Endodermal cell (in vitro differentiated cells): ENCODE measurements at regions not wholly inside any gene's neighbourhood (a gene's known extent, or its start where the extent isn't known, plus 50 kb on each side); places are given as distances from the start of the nearest gene placed in this dataset.

ENCODE experiments used
- DNase-seq: peaks from one replicate; pipeline ENCODE4 v3.0.0-alpha.2; 2017
- H3K27ac ChIP-seq: 2 replicates; pipeline ENCODE4 v1.5.1; 2013; ENCODE audit warnings: mild to moderate bottlenecking, low read depth, low read length, moderate library complexity
- H3K27me3 ChIP-seq: 2 replicates; pipeline ENCODE4 v1.6.1; 2013; ENCODE audit warnings: mild to moderate bottlenecking, low read length, moderate library complexity; ENCODE audit not compliant: insufficient read depth, control insufficient read depth, poor library complexity, severe bottlenecking
- H3K36me3 ChIP-seq: 2 replicates; pipeline ENCODE4 v1.7.0; 2013; ENCODE audit warnings: mild to moderate bottlenecking, low read length, moderate library complexity; ENCODE audit not compliant: control insufficient read depth, insufficient read depth
- H3K4me1 ChIP-seq: one replicate; pipeline ENCODE4 v1.7.0; 2013; ENCODE audit warnings: low read length; ENCODE audit not compliant: control insufficient read depth, insufficient read depth
- H3K4me3 ChIP-seq: 2 replicates; pipeline ENCODE4 v1.5.1; 2013; ENCODE audit warnings: mild to moderate bottlenecking, low read length, moderate library complexity
- H3K9ac ChIP-seq: 2 replicates; pipeline ENCODE4 v1.6.1; 2013; ENCODE audit warnings: mild to moderate bottlenecking, low read length, moderate library complexity; ENCODE audit not compliant: poor library complexity, severe bottlenecking; ENCODE audit errors: extremely low read depth
- H3K9me3 ChIP-seq: 2 replicates; pipeline ENCODE4 v1.6.1; 2013; ENCODE audit warnings: mild to moderate bottlenecking, low read length, moderate library complexity; ENCODE audit not compliant: control insufficient read depth
- H3K27ac Mint-ChIP-seq: 2 replicates; pipeline ENCODE4 v1.8.0; 2020; ENCODE audit warnings: mixed read lengths
- H3K27me3 Mint-ChIP-seq: 2 replicates; pipeline ENCODE4 v1.8.0; 2021; ENCODE audit warnings: mild to moderate bottlenecking, mixed read lengths; ENCODE audit not compliant: insufficient read depth
- H3K36me3 Mint-ChIP-seq: 2 replicates; pipeline ENCODE4 v1.8.0; 2020; ENCODE audit warnings: low read depth, mixed read lengths
- H3K4me1 Mint-ChIP-seq: 2 replicates; pipeline ENCODE4 v1.8.0; 2020; ENCODE audit warnings: mixed read lengths
- H3K4me3 Mint-ChIP-seq: 2 replicates; pipeline ENCODE4 v1.8.0; 2020; ENCODE audit warnings: mild to moderate bottlenecking, moderate library complexity, mixed read lengths
- H3K9me3 Mint-ChIP-seq: 2 replicates; pipeline ENCODE4 v1.8.0; 2020; ENCODE audit warnings: mild to moderate bottlenecking, mixed read lengths
- WGBS, 2 experiments: methylation state at CpG; one replicate each; pipeline versions ENCODE4 v1.1.5 to v1.1.7; 2013; ENCODE audit warnings: missing lambda C conversion rate in 2 of 2, mixed read lengths in 1 of 2; ENCODE audit not compliant: insufficient coverage in 1 of 2, insufficient read length in 1 of 2; 5-methylcytosine and 5-hydroxymethylcytosine counted together
- TF ChIP-seq, protein P1 (sequence below): fragments of 200-600 bp; sonication (generic); conservative IDR thresholded peaks from 2 replicates; pipeline ENCODE4 v1.5.0; 2021; ENCODE audit warnings: antibody characterized with exemption, mild to moderate bottlenecking

DNA sequence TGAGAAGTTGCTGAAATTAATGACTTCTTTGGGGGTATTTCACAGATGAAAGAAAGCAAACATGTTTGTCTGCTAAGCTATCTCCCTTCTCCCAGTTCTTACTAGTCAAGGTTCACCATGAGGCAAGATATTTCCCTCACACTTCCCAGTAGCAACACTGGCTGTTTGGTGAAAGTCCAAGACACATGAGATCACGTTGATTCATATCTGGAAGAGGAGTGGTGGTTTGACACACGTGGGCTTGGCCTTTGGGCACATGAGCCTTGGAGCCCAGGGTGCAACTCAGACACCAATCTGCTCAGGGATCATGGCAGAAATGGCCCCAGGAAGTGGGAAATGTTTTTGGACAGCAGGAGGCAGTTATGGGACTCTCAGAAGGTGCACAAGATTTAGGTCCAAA is 66.1 kb upstream of the APCDD1 start:
- Histone ChIP-seq H3K27me3 (no peaks in the 10 kb centered on the region), H3K4me1 (no peaks in the 10 kb centered on the region), H3K36me3 (no peaks in the 10 kb centered on the region), H3K9ac (no peak overlapping the region), H3K27ac (no peak overlapping the region), H3K9me3 (no peaks in the 10 kb centered on the region), H3K4me3 (no peak overlapping the region)
- no peak for DNase-seq
- Mint-ChIP-seq H3K4me3 (no peak overlapping the region), H3K27me3 (peaks cover 4% of the 10 kb centered on the region), H3K27ac (no peak overlapping the region), H3K36me3 (no peaks in the 10 kb centered on the region), H3K4me1 (peaks cover 4% of the 10 kb centered on the region), H3K9me3 (no peaks in the 10 kb centered on the region)
- TF ChIP-seq, protein P1, sequence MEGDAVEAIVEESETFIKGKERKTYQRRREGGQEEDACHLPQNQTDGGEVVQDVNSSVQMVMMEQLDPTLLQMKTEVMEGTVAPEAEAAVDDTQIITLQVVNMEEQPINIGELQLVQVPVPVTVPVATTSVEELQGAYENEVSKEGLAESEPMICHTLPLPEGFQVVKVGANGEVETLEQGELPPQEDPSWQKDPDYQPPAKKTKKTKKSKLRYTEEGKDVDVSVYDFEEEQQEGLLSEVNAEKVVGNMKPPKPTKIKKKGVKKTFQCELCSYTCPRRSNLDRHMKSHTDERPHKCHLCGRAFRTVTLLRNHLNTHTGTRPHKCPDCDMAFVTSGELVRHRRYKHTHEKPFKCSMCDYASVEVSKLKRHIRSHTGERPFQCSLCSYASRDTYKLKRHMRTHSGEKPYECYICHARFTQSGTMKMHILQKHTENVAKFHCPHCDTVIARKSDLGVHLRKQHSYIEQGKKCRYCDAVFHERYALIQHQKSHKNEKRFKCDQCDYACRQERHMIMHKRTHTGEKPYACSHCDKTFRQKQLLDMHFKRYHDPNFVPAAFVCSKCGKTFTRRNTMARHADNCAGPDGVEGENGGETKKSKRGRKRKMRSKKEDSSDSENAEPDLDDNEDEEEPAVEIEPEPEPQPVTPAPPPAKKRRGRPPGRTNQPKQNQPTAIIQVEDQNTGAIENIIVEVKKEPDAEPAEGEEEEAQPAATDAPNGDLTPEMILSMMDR: no peak
- 87 to 100% methylated on average over 1 to 2 of the region's 2 CpGs for WGBS, 2 experiments

DNA sequence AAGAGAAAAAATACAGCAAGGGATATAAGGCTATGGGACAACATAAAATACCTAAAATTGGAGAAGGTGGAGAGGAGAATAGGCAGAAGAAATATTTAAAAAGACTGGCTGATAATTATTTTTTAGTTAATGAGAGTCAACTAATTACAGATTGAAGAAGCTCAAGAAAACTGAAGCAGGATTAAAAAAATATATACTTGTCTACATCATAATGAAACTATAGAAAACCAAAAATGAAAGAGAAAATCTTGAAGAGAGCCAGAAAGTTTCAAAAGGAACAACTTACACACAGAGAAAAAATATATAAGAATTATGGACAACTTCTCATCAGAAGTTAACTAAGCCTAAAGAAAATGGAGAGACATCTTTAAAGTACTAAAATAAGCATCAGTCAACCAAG is 62.9 kb upstream of the APCDD1 start:
- no peak for DNase-seq
- no peaks in the 10 kb centered on the region for H3K4me1 ChIP-seq
- H3K9me3 ChIP-seq: peaks cover 8% of the 10 kb centered on the region
- Mint-ChIP-seq H3K9me3 (peaks cover 4% of the 10 kb centered on the region), H3K27me3 (peaks cover 4% of the 10 kb centered on the region), H3K27ac (no peak overlapping the region), H3K4me3 (no peak overlapping the region), H3K36me3 (no peaks in the 10 kb centered on the region), H3K4me1 (no peaks in the 10 kb centered on the region)
- H3K27ac ChIP-seq: no peak overlapping the region
- H3K4me3 ChIP-seq: no peak overlapping the region
- no peak overlapping the region for H3K9ac ChIP-seq
- no peaks in the 10 kb centered on the region for H3K27me3 ChIP-seq
- no peaks in the 10 kb centered on the region for H3K36me3 ChIP-seq
- TF ChIP-seq, protein P1: no peak

DNA sequence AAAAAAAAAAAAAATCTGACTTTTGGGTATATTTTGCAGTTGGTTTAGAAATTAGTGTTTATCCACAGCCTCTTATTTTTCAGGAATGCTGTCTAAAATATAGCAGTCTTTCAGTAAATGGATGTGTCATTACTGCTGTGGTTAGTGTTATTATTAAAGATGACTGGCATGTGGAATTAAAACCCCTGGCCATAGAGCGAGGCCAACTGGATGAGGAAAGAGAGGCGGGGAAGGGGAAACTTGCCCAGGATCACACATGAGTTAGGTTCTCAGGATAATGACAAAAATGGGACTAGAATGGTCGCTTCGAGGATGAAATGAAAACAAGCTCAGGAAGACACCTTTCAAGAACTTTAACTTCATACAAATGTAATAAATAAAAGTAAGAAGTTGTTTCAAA is 57.4 kb upstream of the APCDD1 start:
- no peak for DNase-seq
- WGBS, 2 experiments: 100% methylated on average over 1 to 2 of the region's 4 CpGs
- no peaks in the 10 kb centered on the region for H3K4me1 Mint-ChIP-seq

More for the DNA sequence above, 57.4 kb upstream of the APCDD1 start:
- no peaks in the 10 kb centered on the region for H3K36me3 Mint-ChIP-seq
- no peak overlapping the region for H3K27ac Mint-ChIP-seq
- Histone ChIP-seq H3K36me3 (no peaks in the 10 kb centered on the region), H3K9me3 (peaks cover 8% of the 10 kb centered on the region), H3K4me3 (no peak overlapping the region), H3K27ac (no peak overlapping the region), H3K9ac (no peak overlapping the region), H3K27me3 (no peaks in the 10 kb centered on the region), H3K4me1 (no peaks in the 10 kb centered on the region)
- H3K9me3 Mint-ChIP-seq: peaks cover 4% of the 10 kb centered on the region
- no peaks in the 10 kb centered on the region for H3K27me3 Mint-ChIP-seq
- TF ChIP-seq, protein P1: no peak
- no peak overlapping the region for H3K4me3 Mint-ChIP-seq
